GM13976 (cell line): ENCODE measurements at regions not wholly inside any gene's neighbourhood (a gene's known extent, or its start where the extent isn't known, plus 50 kb on each side); places are given as distances from the start of the nearest gene placed in this dataset.
"Not testable (repeated sequence)": the region's sequence is repeated elsewhere in the genome, so short reads cannot be mapped to it uniquely, and the experiment has no call there.

ENCODE experiments used
- DNase-seq: peaks from one replicate; pipeline ENCODE4 v3.0.0; 2012; ENCODE audit warnings: low spot score
- in situ Hi-C: fragments of 300-500 bp; cut with MboI; formaldehyde crosslinking; loops from one replicate; pipeline ENCODE4 v1.12.0; 2022; ENCODE audit warnings: low sequenced_read_pairs, mixed read lengths, inconsistent platforms; ENCODE audit not compliant: unreplicated experiment
- TF ChIP-seq, protein P1 (sequence below): IDR thresholded peaks from 2 replicates; pipeline ENCODE4 v1.5.1; 2012; ENCODE audit warnings: borderline replicate concordance, mild to moderate bottlenecking; ENCODE audit not compliant: insufficient read depth; ENCODE audit errors: extremely low read depth, missing control alignments, control extremely low read depth

DNA sequence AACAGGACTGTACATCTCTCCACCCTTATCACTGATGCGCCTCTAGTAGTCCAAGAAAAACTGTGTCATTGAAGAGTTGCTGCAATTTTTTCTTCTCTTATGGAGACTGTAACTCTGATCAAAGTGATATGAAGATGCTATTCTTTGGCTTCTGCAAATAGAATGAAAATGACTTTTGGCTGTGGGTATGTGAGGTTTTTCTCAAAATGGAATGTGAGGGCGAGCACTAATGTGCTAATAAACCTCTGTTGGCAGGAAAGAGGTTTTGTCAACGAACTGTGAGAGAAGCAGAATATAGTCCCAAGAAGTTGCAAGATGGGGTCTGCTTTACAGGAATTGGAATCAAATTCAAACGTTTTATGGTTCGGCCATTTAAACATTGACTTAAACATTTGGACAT is 252.0 kb upstream of the GAS1 start:
- in situ Hi-C loops, result no loop called here
- no peak for DNase-seq
- TF ChIP-seq, protein P1, sequence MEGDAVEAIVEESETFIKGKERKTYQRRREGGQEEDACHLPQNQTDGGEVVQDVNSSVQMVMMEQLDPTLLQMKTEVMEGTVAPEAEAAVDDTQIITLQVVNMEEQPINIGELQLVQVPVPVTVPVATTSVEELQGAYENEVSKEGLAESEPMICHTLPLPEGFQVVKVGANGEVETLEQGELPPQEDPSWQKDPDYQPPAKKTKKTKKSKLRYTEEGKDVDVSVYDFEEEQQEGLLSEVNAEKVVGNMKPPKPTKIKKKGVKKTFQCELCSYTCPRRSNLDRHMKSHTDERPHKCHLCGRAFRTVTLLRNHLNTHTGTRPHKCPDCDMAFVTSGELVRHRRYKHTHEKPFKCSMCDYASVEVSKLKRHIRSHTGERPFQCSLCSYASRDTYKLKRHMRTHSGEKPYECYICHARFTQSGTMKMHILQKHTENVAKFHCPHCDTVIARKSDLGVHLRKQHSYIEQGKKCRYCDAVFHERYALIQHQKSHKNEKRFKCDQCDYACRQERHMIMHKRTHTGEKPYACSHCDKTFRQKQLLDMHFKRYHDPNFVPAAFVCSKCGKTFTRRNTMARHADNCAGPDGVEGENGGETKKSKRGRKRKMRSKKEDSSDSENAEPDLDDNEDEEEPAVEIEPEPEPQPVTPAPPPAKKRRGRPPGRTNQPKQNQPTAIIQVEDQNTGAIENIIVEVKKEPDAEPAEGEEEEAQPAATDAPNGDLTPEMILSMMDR, result no peak

DNA sequence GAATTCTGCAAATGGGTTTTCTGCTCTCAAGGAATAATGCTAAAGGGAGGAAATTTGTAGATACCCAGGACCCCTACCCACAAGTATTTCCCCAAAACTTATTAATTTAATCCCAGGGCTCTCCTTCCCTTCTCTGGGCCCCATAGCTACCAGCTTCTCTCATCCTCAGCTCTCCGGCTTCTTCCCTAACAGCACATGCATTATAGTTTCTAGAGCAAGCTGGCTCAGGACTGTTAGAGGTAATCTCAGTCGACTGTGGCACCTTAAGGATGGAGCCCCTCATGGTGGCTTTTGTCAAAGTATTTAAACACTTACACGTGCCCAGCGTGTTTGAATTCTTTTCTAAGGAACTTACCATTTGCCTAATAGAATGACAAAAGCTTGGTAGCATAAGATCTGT is 252.5 kb upstream of the GAS1 start:
- TF ChIP-seq, protein P1, result no peak
- in situ Hi-C loops, result no loop called here
- no peak for DNase-seq

DNA sequence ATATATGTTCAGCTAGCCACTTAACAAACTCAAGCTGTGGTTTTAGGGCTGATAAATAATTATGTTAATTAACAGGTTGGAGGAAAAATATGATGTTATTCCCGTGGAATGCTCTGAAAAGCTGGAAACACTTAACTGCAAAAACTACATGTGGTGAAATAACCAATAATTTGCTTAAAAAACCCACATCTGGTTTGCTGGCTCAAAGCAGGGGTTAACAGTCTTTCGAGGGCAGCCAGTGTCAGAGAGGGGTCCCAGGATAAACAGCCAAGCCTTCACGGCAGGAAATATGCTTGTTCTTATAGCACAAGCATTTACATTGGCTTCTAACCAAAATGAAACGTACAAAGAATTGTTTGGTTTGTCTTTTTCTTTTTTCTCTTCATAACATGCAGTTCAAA is 254.0 kb upstream of the GAS1 start:
- TF ChIP-seq, protein P1, result no peak
- in situ Hi-C loops, result no loop called here
- DNase-seq, result no peak

DNA sequence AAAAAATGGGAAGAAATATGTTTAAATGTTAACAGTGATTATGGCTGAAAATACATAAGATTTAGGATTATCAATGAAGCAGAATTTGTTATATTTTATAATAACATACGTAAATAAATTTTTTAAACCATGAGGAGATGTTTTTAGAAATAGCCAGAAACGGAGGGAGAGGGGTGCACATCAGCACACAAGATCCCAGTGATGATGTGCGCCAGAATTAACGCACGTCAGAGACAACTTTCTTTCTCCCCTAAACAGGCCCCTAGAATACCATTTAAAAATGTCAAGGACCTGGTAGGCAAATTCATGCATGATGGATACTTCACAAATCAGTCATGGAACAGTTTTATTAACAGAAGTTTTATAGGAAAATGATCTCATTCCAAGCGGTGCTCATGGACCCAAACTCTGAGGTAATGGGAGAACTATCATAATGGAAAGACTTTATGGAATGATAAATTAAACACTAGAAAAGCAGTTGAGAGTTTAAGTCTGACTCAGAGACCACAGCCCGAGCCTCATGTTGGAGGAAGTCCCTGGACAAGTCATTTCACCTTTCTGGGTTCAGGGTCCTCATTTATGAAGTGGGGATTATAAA is 258.9 kb upstream of the GAS1 start:
- no peak for DNase-seq
- TF ChIP-seq, protein P1, result no peak
- in situ Hi-C loops, result no loop called here

DNA sequence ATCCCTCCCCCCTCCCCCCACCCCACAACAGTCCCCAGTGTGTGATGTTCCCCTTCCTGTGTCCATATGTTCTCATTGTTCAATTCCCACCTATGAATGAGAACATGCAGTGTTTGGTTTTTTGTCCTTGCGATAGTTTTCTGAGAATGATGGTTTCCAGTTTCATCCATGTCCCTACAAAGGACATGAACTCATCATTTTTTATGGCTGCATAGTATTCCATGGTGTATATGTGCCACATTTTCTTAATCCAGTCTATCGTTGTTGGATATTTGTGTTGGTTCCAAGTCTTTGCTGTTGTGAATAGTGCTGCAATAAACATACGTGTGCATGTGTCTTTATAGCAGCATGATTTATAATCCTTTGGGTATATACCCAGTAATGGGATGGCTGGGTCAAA is 263.4 kb upstream of the GAS1 start:
- in situ Hi-C loops, DNase-seq: not testable (repeated sequence)

DNA sequence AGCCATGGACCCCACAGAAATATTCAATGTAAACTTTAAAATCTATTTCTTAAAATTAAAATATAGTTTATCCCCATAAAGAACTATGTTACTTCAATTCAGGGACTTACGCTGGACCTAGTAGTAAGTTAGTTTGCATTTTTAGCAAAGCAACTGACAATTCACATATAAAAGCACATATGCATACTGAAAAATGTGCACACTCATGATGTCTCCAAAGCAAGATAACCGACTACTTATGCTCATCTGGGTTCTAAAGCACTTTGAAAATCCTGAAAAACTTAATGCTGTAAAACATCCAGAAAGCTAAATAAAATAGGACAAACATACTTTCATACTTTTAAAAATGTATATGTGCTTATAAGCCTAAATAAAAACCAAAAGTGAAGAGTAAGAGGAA is 264.4 kb upstream of the GAS1 start:
- in situ Hi-C loops, result no loop called here
- no peak for DNase-seq
- TF ChIP-seq, protein P1, result no peak

DNA sequence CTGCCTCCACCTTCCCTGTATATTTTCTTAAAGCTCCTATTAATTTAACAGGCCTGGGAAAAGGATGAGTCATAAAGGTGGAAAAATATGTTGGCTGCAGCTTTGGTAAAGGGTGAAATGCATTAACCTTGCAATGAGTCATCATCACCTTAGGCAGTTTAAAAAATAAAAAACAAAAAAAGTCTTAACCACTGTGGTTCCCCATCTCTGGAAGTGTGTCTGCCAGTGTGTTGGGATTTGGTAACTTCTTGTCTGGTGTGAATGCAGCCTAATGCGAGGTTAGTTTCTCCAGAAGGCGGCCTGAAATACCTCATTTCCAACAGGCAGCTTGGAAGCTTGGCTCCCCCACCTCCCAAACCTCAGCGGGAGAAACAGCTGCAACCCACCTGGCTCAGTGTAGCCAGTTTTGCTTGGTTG is 265.3 kb upstream of the GAS1 start:
- no peak for DNase-seq
- in situ Hi-C loops, result no loop called here
- TF ChIP-seq, protein P1, result no peak

DNA sequence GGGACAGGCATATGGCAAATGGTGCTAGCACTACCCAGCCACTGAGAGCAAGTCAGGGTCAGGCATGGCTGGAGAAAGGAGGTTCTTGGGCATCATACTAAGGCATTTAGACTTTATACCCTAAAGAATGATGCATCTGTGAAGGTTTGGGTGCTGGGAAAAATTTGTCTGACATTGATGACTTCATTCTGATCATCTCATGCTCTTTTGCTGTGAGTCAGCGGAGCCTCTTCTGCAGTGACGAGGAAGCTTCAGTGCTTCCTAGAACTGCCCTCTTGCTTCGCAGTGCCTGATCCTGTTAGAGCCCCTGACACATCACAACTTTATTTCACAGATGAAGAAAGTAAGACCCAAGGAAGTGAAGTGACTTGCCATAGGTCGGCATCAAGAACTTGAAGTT is 266.6 kb upstream of the GAS1 start:
- TF ChIP-seq, protein P1, result no peak
- no peak for DNase-seq
- in situ Hi-C loops, result no loop called here
